Prostate gland (tissue), 2 donors: ENCODE measurements at regions not wholly inside any gene's neighbourhood (a gene's known extent, or its start where the extent isn't known, plus 50 kb on each side); places are given as distances from the start of the nearest gene placed in this dataset.

Experiments used
- CTCF ChIP-seq, 4 experiments: fragments of 200-600 bp in 2 of 4; fragments of 450-650 bp in 2 of 4; sonication (generic) in 2 of 4; IDR thresholded peaks; 1 replicate in 3 of 4; 2 replicates in 1 of 4; pipeline ENCODE4 v1.5.1; 2016 to 2019; ENCODE audit warnings: antibody characterized with exemption in 4 of 4, mild to moderate bottlenecking in 2 of 4, moderate library complexity in 2 of 4
- POLR2AphosphoS5 ChIP-seq: sonication (generic); formaldehyde crosslinking; IDR thresholded peaks from one replicate; pipeline ENCODE4 v1.6.1; 2017; ENCODE audit warnings: antibody characterized with exemption

DNA sequence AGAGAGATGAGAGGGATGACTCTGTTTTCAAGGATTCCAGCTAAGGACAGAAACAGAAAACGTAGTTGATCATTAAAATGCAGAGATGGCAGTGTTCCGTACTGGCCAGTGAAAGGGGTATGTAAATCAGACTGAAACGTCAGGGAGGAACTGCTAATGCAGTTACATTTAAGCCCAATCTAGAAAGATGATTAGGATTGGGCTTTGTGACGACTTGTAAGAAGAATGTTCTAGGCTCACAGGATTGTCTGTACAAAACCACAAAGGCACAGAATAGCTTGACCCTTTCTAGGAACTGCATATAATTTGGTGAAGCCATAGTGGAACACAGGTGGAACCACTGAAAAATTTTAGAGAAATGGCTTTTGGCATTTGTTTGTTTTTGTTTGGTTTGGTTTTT is 55.6 kb upstream of the TESK1 start:
- TF ChIP-seq CTCF (IDR thresholded peaks at IDR 0.05) (no peak), POLR2AphosphoS5 (no peak)
